Sigmoid colon (tissue), 6 donors: ENCODE measurements at regions not wholly inside any gene's neighbourhood (a gene's known extent, or its start where the extent isn't known, plus 50 kb on each side); places are given as distances from the start of the nearest gene placed in this dataset.

ENCODE experiments used
- DNase-seq: peaks from one replicate; pipeline ENCODE4 v3.0.0-alpha.2; 2019
- H3K27ac ChIP-seq, 4 donors: fragments of 200-600 bp; sonication (generic); one replicate each; pipeline ENCODE4 v1.5.1; 2016 to 2019; ENCODE audit warnings: mild to moderate bottlenecking in 1 of 4
- H3K27me3 ChIP-seq, 3 donors: fragments of 200-600 bp; sonication (generic); one replicate each; pipeline ENCODE4 v1.5.1; 2019; ENCODE audit warnings: mild to moderate bottlenecking in 1 of 3
- H3K36me3 ChIP-seq, 4 donors: fragments of 200-600 bp; sonication (generic); one replicate each; pipeline ENCODE4 v1.5.1; 2016 to 2019
- H3K4me1 ChIP-seq, 4 donors: fragments of 200-600 bp; sonication (generic); one replicate each; pipeline ENCODE4 v1.5.1; 2017 to 2019
- H3K4me3 ChIP-seq, 4 donors: fragments of 200-600 bp; sonication (generic); one replicate each; pipeline ENCODE4 v1.5.1; 2017 to 2019; ENCODE audit warnings: mild to moderate bottlenecking in 2 of 4, moderate library complexity in 1 of 4
- H3K9me3 ChIP-seq, 4 donors: fragments of 200-600 bp in 3 of 4; sonication (generic) in 3 of 4; one replicate each; pipeline versions ENCODE4 v1.5.1 to v1.6.1; 2013 to 2019
- CTCF ChIP-seq, 4 experiments: fragments of 450-650 bp in 3 of 4; fragments of 200-600 bp in 1 of 4; IDR thresholded peaks; one replicate each; pipeline ENCODE4 v1.5.1; 2016 to 2019; ENCODE audit warnings: antibody characterized with exemption in 4 of 4, mild to moderate bottlenecking in 3 of 4, moderate library complexity in 2 of 4
- EP300 ChIP-seq, 4 donors: sonication (generic); formaldehyde crosslinking; IDR thresholded peaks; one replicate each; pipeline ENCODE4 v1.6.1; 2017; ENCODE audit warnings: antibody characterized with exemption in 4 of 4
- POLR2A ChIP-seq, 2 donors: fragments of 450-650 bp; IDR thresholded peaks; one replicate each; pipeline ENCODE4 v1.6.1; 2016; ENCODE audit warnings: antibody characterized with exemption in 2 of 2, mild to moderate bottlenecking in 2 of 2, moderate library complexity in 2 of 2
- POLR2AphosphoS5 ChIP-seq, 4 donors: sonication (generic); formaldehyde crosslinking; IDR thresholded peaks; one replicate each; pipeline ENCODE4 v1.6.1; 2017; ENCODE audit warnings: antibody characterized with exemption in 4 of 4
- WGBS, 2 donors: extraction: QIAGEN DNeasy Blood & Tissue Kit; methylation state at CpG; one replicate each; pipeline ENCODE4 v1.1.7; 2013; 5-methylcytosine and 5-hydroxymethylcytosine counted together
- intact Hi-C: fragments of 100-400 bp; cut with DNase I; formaldehyde crosslinking; loops from one replicate; pipeline ENCODE4 v1.15.1; 2023
- donor health status: healthy with polysubstance abuse.
- donor health status: healthy.

DNA sequence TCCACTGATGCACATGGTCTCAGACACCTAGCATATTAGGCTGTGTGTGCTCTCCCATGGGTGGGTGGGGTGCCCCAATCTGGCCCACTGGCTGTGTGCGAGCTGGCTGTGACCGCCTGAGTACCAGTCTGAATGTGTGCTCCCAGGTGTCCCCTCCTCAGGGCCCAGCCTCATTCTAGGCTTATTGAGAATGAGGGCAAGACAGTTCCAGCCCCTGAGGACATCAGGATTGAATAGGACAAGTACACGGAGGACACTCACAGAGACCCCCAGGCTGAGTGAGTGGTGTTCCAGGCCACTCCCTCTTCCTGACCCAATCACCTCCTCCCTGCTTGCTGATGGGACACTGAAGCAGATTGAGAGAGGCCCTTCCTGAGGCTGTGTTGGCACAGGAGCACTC lies 116.1 kb upstream of the RAB6C start:
- no peaks in the 10 kb centered on the region for H3K27me3 ChIP-seq
- no peak overlapping the region for H3K27ac ChIP-seq
- no peak for DNase-seq
- 88 to 90% methylated on average over 3 of the region's 3 CpGs for WGBS, 2 donors
- intact Hi-C loops = no loop called here
- H3K36me3 ChIP-seq = no peaks in the 10 kb centered on the region
- no peaks in the 10 kb centered on the region for H3K9me3 ChIP-seq
- H3K4me1 ChIP-seq = no peaks in the 10 kb centered on the region
- TF ChIP-seq POLR2AphosphoS5 (IDR thresholded peaks at IDR 0.05) (no peak), CTCF (IDR thresholded peaks at IDR 0.05) (no peak), POLR2A (IDR thresholded peaks at IDR 0.05) (no peak), EP300 (IDR thresholded peaks at IDR 0.05) (no peak)
- no peak overlapping the region for H3K4me3 ChIP-seq

DNA sequence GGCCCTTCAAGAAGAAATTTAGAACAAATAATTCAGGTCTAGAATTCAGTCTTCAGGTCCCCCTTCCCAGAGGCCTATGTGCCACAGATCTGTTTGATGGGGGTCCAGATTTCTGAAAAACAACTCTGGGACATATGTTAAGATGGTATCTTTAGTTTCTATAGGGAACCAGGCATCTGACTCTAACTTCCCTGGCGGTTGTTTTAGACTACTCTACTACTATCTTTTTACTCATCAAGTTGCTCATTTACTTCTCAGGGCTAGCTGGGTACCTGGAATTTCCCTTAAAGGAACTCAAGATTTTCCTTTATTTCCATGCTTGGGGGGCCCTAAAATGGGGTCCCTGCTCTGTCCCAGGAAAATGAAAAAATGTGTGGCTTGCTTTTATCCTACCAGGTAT lies 114.7 kb upstream of the RAB6C start:
- TF ChIP-seq POLR2A (IDR thresholded peaks at IDR 0.05) (no peak), POLR2AphosphoS5 (IDR thresholded peaks at IDR 0.05) (no peak), EP300 (IDR thresholded peaks at IDR 0.05) (no peak), CTCF (IDR thresholded peaks at IDR 0.05) (no peak)
- DNase-seq = no peak
- 83 to 91% methylated on average over 1 of the region's 1 CpG for WGBS, 2 donors
- Histone ChIP-seq H3K4me1 (no peaks in the 10 kb centered on the region), H3K9me3 (no peaks in the 10 kb centered on the region), H3K36me3 (no peaks in the 10 kb centered on the region), H3K27ac (no peak overlapping the region), H3K4me3 (no peak overlapping the region), H3K27me3 (no peaks in the 10 kb centered on the region)
- intact Hi-C loops = no loop called here

- no peak for TF ChIP-seq EP300 (IDR thresholded peaks at IDR 0.05)
- no peak for TF ChIP-seq POLR2A (IDR thresholded peaks at IDR 0.05)
- TF ChIP-seq CTCF (IDR thresholded peaks at IDR 0.05) = no peak
- TF ChIP-seq POLR2AphosphoS5 (IDR thresholded peaks at IDR 0.05) = no peak
- Histone ChIP-seq H3K4me3 (no peak overlapping the region), H3K9me3 (no peaks in the 10 kb centered on the region), H3K27me3 (no peaks in the 10 kb centered on the region), H3K36me3 (no peaks in the 10 kb centered on the region), H3K4me1 (no peaks in the 10 kb centered on the region), H3K27ac (no peak overlapping the region)
- WGBS, 2 donors = 93 to 94% methylated on average over 11 of the region's 11 CpGs
- intact Hi-C loops = no loop called here
- no peak for DNase-seq
These were observed 113.5 kb upstream of the RAB6C start for GRCh38 chr2:129865976-129866375.

DNA sequence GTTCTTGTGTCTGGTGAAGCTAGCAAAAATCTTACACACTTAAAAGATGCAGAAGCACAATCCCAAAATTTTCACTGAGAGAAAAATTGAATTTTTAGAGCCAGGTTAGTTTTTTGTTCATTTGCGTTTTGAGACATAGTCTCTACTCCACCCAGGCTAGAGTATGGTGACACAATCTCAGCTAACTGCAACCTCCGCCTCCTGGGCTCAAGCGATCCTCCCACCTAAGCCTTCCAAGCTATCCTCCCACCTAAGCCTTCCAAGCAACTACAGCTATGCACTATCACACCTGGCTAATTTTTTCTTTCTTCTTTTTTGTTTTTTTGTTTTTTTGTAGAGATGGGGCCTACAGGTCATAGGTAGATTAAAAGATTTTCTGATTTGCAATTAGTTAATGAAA lies 113.1 kb upstream of the RAB6C start:
- no peaks in the 10 kb centered on the region for H3K27me3 ChIP-seq
- no peak for DNase-seq
- intact Hi-C loops = no loop called here
- TF ChIP-seq CTCF (IDR thresholded peaks at IDR 0.05) = no peak
- no peak for TF ChIP-seq POLR2AphosphoS5 (IDR thresholded peaks at IDR 0.05)
- no peak for TF ChIP-seq EP300 (IDR thresholded peaks at IDR 0.05)
- no peak for TF ChIP-seq POLR2A (IDR thresholded peaks at IDR 0.05)
- no peaks in the 10 kb centered on the region for H3K4me1 ChIP-seq
- H3K9me3 ChIP-seq = no peaks in the 10 kb centered on the region
- no peak overlapping the region for H3K4me3 ChIP-seq
- no peak overlapping the region for H3K27ac ChIP-seq
- no peaks in the 10 kb centered on the region for H3K36me3 ChIP-seq
- 95 to 96% methylated on average over 3 of the region's 3 CpGs for WGBS, 2 donors

DNA sequence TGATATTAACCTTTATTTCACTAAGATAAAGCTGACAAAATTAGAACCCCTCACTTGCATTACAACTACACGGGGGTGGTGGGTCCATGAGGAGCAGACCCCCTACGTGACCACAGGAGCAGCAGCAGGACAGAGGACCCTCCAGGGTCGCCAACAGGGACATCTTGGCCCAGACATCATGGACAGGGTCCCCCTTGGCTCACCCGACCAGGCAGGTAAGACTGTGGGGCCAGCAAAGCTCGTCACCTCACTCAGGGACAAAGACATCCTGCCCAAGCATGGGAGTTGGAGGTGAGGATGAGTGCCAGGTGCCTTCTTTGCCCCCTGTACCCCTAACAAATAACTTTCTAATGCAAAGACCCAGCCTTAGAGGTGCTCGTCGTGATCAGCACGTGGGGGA lies 111.3 kb upstream of the RAB6C start:
- DNase-seq = no peak
- Histone ChIP-seq H3K27ac (no peak overlapping the region), H3K9me3 (no peaks in the 10 kb centered on the region), H3K4me1 (no peaks in the 10 kb centered on the region), H3K36me3 (no peaks in the 10 kb centered on the region), H3K4me3 (no peak overlapping the region), H3K27me3 (no peaks in the 10 kb centered on the region)
- no peak for TF ChIP-seq CTCF (IDR thresholded peaks at IDR 0.05)
- no peak for TF ChIP-seq EP300 (IDR thresholded peaks at IDR 0.05)
- TF ChIP-seq POLR2A (IDR thresholded peaks at IDR 0.05) = no peak
- intact Hi-C loops = no loop called here
- 83 to 86% methylated on average over 8 of the region's 8 CpGs for WGBS, 2 donors
